Mesothelial cell of epicardium (in vitro differentiated cells): ENCODE measurements at regions not wholly inside any gene's neighbourhood (a gene's known extent, or its start where the extent isn't known, plus 50 kb on each side); places are given as distances from the start of the nearest gene placed in this dataset.
A peak's percentile ranks its signal among the peaks of the same experiment; 100 is the strongest.

ENCODE experiments used
- DNase-seq, 2 experiments: peaks; one replicate each; pipeline ENCODE4 v3.0.0; 2021; ENCODE audit warnings: low spot score in 2 of 2; ENCODE audit not compliant: unreplicated experiment in 2 of 2
- H3K27ac Mint-ChIP-seq: 2 replicates; pipeline ENCODE4 v1.8.0; 2021; ENCODE audit warnings: mixed read lengths
- H3K27me3 Mint-ChIP-seq: 2 replicates; pipeline ENCODE4 v1.8.0; 2021; ENCODE audit warnings: low read depth, mixed read lengths
- H3K36me3 Mint-ChIP-seq: 2 replicates; pipeline ENCODE4 v1.8.0; 2021; ENCODE audit warnings: mixed read lengths
- H3K4me1 Mint-ChIP-seq: 2 replicates; pipeline ENCODE4 v1.8.0; 2021; ENCODE audit warnings: mixed read lengths
- H3K4me3 Mint-ChIP-seq: 2 replicates; pipeline ENCODE4 v1.8.0; 2021; ENCODE audit warnings: mild to moderate bottlenecking, moderate library complexity, mixed read lengths
- H3K9me3 Mint-ChIP-seq: 2 replicates; pipeline ENCODE4 v1.8.0; 2021; ENCODE audit warnings: mixed read lengths
- CTCF ChIP-seq: fragments of 200-600 bp; sonication (generic); IDR thresholded peaks from one replicate; pipeline ENCODE4 v1.5.0; 2021; ENCODE audit warnings: antibody characterized with exemption; ENCODE audit not compliant: unreplicated experiment

- Mint-ChIP-seq H3K27me3 (no peaks in the 10 kb centered on the region), H3K4me1 (peaks cover 3% of the 10 kb centered on the region), H3K36me3 (peaks cover 4% of the 10 kb centered on the region), H3K27ac (no peak overlapping the region), H3K9me3 (peaks cover 11% of the 10 kb centered on the region), H3K4me3 (no peak overlapping the region)
- no peak for TF ChIP-seq CTCF
- DNase-seq: no peak
Measured at GRCh38 chr4:137630252-137630651, 98.0 kb upstream of the PCDH18 start.

DNA sequence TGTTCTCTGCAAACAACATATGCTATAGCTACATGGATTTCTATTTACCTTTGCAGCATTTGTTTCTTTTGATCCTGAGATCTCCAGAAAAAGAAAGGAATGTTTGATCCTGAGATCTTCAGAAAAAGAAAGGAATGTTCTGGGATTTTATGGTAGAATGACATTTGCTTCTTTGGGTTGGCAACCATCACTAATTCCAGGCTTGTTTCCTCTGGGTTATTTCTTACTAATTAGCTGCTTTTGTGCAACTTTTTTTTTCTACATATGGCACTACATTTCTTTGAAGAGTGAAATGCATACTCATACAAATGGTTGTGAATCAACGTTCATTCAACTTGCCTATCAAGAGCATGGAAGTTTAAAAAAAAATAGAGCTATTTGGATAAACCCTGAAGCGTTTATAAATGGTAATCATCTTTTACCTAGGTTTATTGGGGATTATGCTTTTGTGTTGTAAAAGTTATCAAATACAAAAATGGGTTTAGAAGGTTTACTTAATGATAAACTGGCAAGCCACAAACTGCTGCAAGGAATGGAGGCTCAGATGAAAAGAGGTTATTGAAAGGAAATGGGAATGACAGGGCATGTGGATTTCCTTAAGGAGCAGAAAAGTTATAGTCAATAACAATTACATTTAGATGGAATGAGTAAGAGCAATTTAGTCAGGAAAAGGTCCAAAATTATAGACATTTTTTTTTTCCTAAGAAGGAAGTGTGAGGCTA, 95.6 kb upstream of the PCDH18 start:
- Mint-ChIP-seq H3K36me3 (peaks cover 3% of the 10 kb centered on the region), H3K4me1 (peaks cover 7% of the 10 kb centered on the region), H3K27ac (no peak overlapping the region), H3K4me3 (no peak overlapping the region), H3K9me3 (peaks cover 4% of the 10 kb centered on the region), H3K27me3 (no peaks in the 10 kb centered on the region)
- no peak for DNase-seq
- TF ChIP-seq CTCF: no peak

DNA sequence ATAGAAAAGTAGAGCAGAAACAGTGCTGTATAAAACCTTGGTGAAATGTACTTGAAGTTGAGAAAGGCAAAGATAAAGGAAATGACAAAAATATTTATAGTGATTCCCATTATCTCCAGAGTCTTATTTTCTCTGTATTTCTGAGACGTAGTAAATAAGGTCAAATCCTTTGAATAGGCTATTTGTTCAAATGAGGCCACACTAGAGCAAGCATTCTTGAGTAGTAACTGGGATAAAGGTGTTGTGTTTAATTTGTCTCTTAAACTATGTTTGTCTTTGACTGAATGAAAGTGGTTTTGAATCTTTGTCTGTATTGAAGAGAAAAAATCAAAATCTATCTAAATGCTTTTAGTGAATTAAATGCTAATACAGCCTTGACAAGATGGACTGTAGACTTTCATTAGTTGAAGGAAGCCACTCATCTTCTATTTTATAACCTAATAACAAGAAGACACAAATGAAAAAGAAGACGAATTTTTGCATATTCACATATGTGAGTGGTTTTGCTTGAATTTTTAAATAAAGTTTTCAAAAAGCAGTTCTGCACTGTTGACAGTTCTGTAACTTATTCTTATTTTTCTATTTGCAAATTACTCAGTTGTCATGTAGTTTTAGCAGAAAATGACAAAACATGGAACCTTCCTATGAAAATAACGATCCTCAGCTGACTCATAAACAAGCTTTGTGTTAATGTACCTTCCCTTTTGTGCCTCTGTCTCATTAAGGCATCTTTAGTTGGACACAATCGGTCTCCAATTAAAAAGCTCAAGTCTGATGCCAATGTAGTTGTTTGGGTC, 94.8 kb upstream of the PCDH18 start:
- TF ChIP-seq CTCF: no peak
- DNase-seq: no peak
- H3K9me3 Mint-ChIP-seq: no peaks in the 10 kb centered on the region

DNA sequence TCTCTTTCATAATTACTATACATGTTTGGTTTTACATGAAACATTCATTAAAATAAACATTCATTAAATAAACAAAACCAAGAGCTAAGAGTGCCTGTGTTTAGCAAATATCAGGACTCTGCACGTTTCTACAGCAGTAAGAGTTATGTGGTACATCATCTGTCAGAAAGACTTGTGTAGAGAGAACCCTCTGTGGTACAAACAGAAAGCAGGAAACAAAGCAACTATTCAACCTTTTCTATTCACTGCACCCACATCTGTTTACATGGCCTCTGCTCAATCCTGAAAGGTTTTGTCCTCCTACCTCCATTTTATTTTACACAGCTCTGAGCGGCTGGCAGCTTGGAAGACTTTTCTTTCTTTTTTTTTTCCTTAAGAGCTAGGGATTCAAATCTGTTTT, 90.7 kb upstream of the PCDH18 start:
- no peaks in the 10 kb centered on the region for H3K9me3 Mint-ChIP-seq
- H3K4me1 Mint-ChIP-seq: peaks cover 21% of the 10 kb centered on the region
- H3K27ac Mint-ChIP-seq: peak overlapping the region; percentile 93
- H3K36me3 Mint-ChIP-seq: no peaks in the 10 kb centered on the region
- TF ChIP-seq CTCF: no peak
- no peak overlapping the region for H3K4me3 Mint-ChIP-seq
- no peaks in the 10 kb centered on the region for H3K27me3 Mint-ChIP-seq
- no peak for DNase-seq

More for the DNA sequence above, 94.8 kb upstream of the PCDH18 start:
- peaks cover 13% of the 10 kb centered on the region for H3K4me1 Mint-ChIP-seq
- no peak overlapping the region for H3K27ac Mint-ChIP-seq
- H3K27me3 Mint-ChIP-seq: no peaks in the 10 kb centered on the region
- H3K4me3 Mint-ChIP-seq: no peak overlapping the region
- no peaks in the 10 kb centered on the region for H3K36me3 Mint-ChIP-seq

- no peaks in the 10 kb centered on the region for H3K27me3 Mint-ChIP-seq
- no peak overlapping the region for H3K27ac Mint-ChIP-seq
- no peak for TF ChIP-seq CTCF
- H3K4me1 Mint-ChIP-seq: peaks cover 23% of the 10 kb centered on the region
- no peak for DNase-seq
- H3K4me3 Mint-ChIP-seq: no peak overlapping the region
- no peaks in the 10 kb centered on the region for H3K36me3 Mint-ChIP-seq
- no peaks in the 10 kb centered on the region for H3K9me3 Mint-ChIP-seq
Measured at GRCh38 chr4:137621056-137621455, 88.8 kb upstream of the PCDH18 start.
